ENCODE measurements at regions not wholly inside any gene's neighbourhood (a gene's known extent, or its start where the extent isn't known, plus 50 kb on each side); places are given as distances from the start of the nearest gene placed in this dataset.

- Mint-ChIP-seq H3K9me3 (peaks cover 12% of the 10 kb centered on the region), H3K27me3 (ENCODE audit: low read depth) (no peaks in the 10 kb centered on the region), H3K27ac (ENCODE audit: unreplicated experiment) (no peak overlapping the region), H3K4me1 (no peaks in the 10 kb centered on the region), H3K36me3 (ENCODE audit: low read depth) (no peaks in the 10 kb centered on the region), H3K4me3 (no peak overlapping the region)
- TF ChIP-seq CTCF (conservative IDR thresholded peaks at IDR 0.05) = no peak
- no peak for DNase-seq (ENCODE audit: low read depth, low spot score)
Observed at GRCh38 chr1:82452096-82452495, 651.4 kb downstream of the ADGRL2 start.

- no peaks in the 10 kb centered on the region for H3K27me3 Mint-ChIP-seq (ENCODE audit: low read depth)
- H3K27ac Mint-ChIP-seq (ENCODE audit: unreplicated experiment) = no peak overlapping the region
- H3K36me3 Mint-ChIP-seq (ENCODE audit: low read depth) = no peaks in the 10 kb centered on the region
- H3K4me1 Mint-ChIP-seq = no peaks in the 10 kb centered on the region
- TF ChIP-seq CTCF (conservative IDR thresholded peaks at IDR 0.05) = no peak
- no peak for DNase-seq (ENCODE audit: low read depth, low spot score)
- H3K9me3 Mint-ChIP-seq = peaks cover 12% of the 10 kb centered on the region
- H3K4me3 Mint-ChIP-seq = no peak overlapping the region
Observed at GRCh38 chr1:82451191-82451590, 650.5 kb downstream of the ADGRL2 start.

GRCh38 chr1:82449506-82450057 is 648.8 kb downstream of the ADGRL2 start:
- Mint-ChIP-seq H3K36me3 (ENCODE audit: low read depth) (no peaks in the 10 kb centered on the region), H3K27ac (ENCODE audit: unreplicated experiment) (no peak overlapping the region), H3K27me3 (ENCODE audit: low read depth) (no peaks in the 10 kb centered on the region), H3K4me3 (no peak overlapping the region), H3K4me1 (no peaks in the 10 kb centered on the region), H3K9me3 (peaks cover 12% of the 10 kb centered on the region)
- TF ChIP-seq CTCF (conservative IDR thresholded peaks at IDR 0.05) = no peak
- DNase-seq (ENCODE audit: low read depth, low spot score) = no peak

- H3K4me3 Mint-ChIP-seq = no peak overlapping the region
- H3K27me3 Mint-ChIP-seq (ENCODE audit: low read depth) = no peaks in the 10 kb centered on the region
- no peaks in the 10 kb centered on the region for H3K36me3 Mint-ChIP-seq (ENCODE audit: low read depth)
- H3K4me1 Mint-ChIP-seq = no peaks in the 10 kb centered on the region
- peaks cover 4% of the 10 kb centered on the region for H3K9me3 Mint-ChIP-seq
- H3K27ac Mint-ChIP-seq (ENCODE audit: unreplicated experiment) = no peak overlapping the region
- TF ChIP-seq CTCF (conservative IDR thresholded peaks at IDR 0.05) = no peak
- DNase-seq (ENCODE audit: low read depth, low spot score) = no peak
Observed at GRCh38 chr1:82446955-82447354, 646.2 kb downstream of the ADGRL2 start.

- no peak for TF ChIP-seq CTCF (conservative IDR thresholded peaks at IDR 0.05)
- Mint-ChIP-seq H3K27ac (ENCODE audit: unreplicated experiment) (no peak overlapping the region), H3K4me1 (no peaks in the 10 kb centered on the region), H3K4me3 (no peak overlapping the region), H3K27me3 (ENCODE audit: low read depth) (no peaks in the 10 kb centered on the region), H3K9me3 (peaks cover 2% of the 10 kb centered on the region), H3K36me3 (ENCODE audit: low read depth) (no peaks in the 10 kb centered on the region)
- no peak for DNase-seq (ENCODE audit: low read depth, low spot score)
Observed at GRCh38 chr1:82446236-82446635, 645.5 kb downstream of the ADGRL2 start.

GRCh38 chr1:82445827-82446226 is 645.1 kb downstream of the ADGRL2 start:
- Mint-ChIP-seq H3K9me3 (peaks cover 2% of the 10 kb centered on the region), H3K4me1 (no peaks in the 10 kb centered on the region), H3K27ac (ENCODE audit: unreplicated experiment) (no peak overlapping the region), H3K27me3 (ENCODE audit: low read depth) (no peaks in the 10 kb centered on the region), H3K36me3 (ENCODE audit: low read depth) (no peaks in the 10 kb centered on the region), H3K4me3 (no peak overlapping the region)
- no peak for DNase-seq (ENCODE audit: low read depth, low spot score)
- no peak for TF ChIP-seq CTCF (conservative IDR thresholded peaks at IDR 0.05)
